ENCODE measurements at regions not wholly inside any gene's neighbourhood (a gene's known extent, or its start where the extent isn't known, plus 50 kb on each side); places are given as distances from the start of the nearest gene placed in this dataset.

- DNase-seq (ENCODE audit: low read depth, low spot score) = no peak
Observed at GRCh38 chr12:75908961-75909605, 122.5 kb downstream of the PHLDA1 start.

GRCh38 chr12:75905922-75906321, 125.7 kb downstream of the PHLDA1 start:
- DNase-seq (ENCODE audit: low read depth, low spot score) = no peak

- DNase-seq (ENCODE audit: low read depth, low spot score) = no peak
Observed at GRCh38 chr12:75900781-75901254, 130.8 kb downstream of the PHLDA1 start.

GRCh38 chr12:75900226-75900625, 131.3 kb downstream of the PHLDA1 start:
- no peak for DNase-seq (ENCODE audit: low read depth, low spot score)

- DNase-seq (ENCODE audit: low read depth, low spot score) = no peak
Observed at GRCh38 chr12:75894965-75895754, 136.4 kb downstream of the PHLDA1 start.

- no peak for DNase-seq (ENCODE audit: low read depth, low spot score)
Observed at GRCh38 chr12:75893765-75894164, 137.8 kb downstream of the PHLDA1 start.

GRCh38 chr12:75892731-75893408, 138.7 kb downstream of the PHLDA1 start:
- DNase-seq (ENCODE audit: low read depth, low spot score) = no peak

- DNase-seq (ENCODE audit: low read depth, low spot score) = no peak
Observed at GRCh38 chr12:75891072-75891471, 140.5 kb downstream of the PHLDA1 start.

GRCh38 chr12:75890660-75891059, 140.9 kb downstream of the PHLDA1 start:
- no peak for DNase-seq (ENCODE audit: low read depth, low spot score)

- no peak for DNase-seq (ENCODE audit: low read depth, low spot score)
Observed at GRCh38 chr12:75890141-75890540, 141.4 kb downstream of the PHLDA1 start.

- DNase-seq (ENCODE audit: low read depth, low spot score) = no peak
Observed at GRCh38 chr12:75888874-75889613, 142.5 kb downstream of the PHLDA1 start.

- DNase-seq (ENCODE audit: low read depth, low spot score) = no peak
Observed at GRCh38 chr12:75888399-75888798, 143.2 kb downstream of the PHLDA1 start.

GRCh38 chr12:75887979-75888378, 143.6 kb downstream of the PHLDA1 start:
- no peak for DNase-seq (ENCODE audit: low read depth, low spot score)

- no peak for DNase-seq (ENCODE audit: low read depth, low spot score)
Observed at GRCh38 chr12:75884465-75884985, 147.1 kb downstream of the PHLDA1 start.

- DNase-seq (ENCODE audit: low read depth, low spot score) = no peak
Observed at GRCh38 chr12:75883241-75883640, 148.3 kb downstream of the PHLDA1 start.

- DNase-seq (ENCODE audit: low read depth, low spot score) = no peak
Observed at GRCh38 chr12:75882421-75882820, 149.2 kb downstream of the PHLDA1 start.

GRCh38 chr12:75881920-75882319, 149.7 kb downstream of the PHLDA1 start:
- DNase-seq (ENCODE audit: low read depth, low spot score) = no peak

- DNase-seq (ENCODE audit: low read depth, low spot score) = no peak
Observed at GRCh38 chr12:75877763-75878621, 153.6 kb downstream of the PHLDA1 start.

- DNase-seq (ENCODE audit: low read depth, low spot score) = no peak
Observed at GRCh38 chr12:75876832-75877762, 154.5 kb downstream of the PHLDA1 start.
